Adrenal gland (tissue), 9 donors: ENCODE measurements at regions not wholly inside any gene's neighbourhood (a gene's known extent, or its start where the extent isn't known, plus 50 kb on each side); places are given as distances from the start of the nearest gene placed in this dataset.

Source experiments
- DNase-seq, 7 donors: peaks; one replicate each; pipeline ENCODE4 v3.0.0-alpha.2; 2019 to 2020
- H3K27ac ChIP-seq, 5 donors: fragments of 200-600 bp; sonication (generic) in 4 of 5; 1 replicate in 3 of 5; 2 replicates in 2 of 5; pipeline versions ENCODE4 v1.5.1 to v1.8.0; 2016 to 2020; ENCODE audit warnings: mild to moderate bottlenecking in 1 of 5
- H3K27me3 ChIP-seq: fragments of 200-600 bp; 2 replicates; pipeline ENCODE4 v1.8.0; 2021
- H3K36me3 ChIP-seq, 2 donors: fragments of 200-600 bp; replicated peaks in 1 of 2; 1 replicate in 1 of 2; 2 replicates in 1 of 2; pipeline versions ENCODE4 v1.5.1 to v1.8.0; 2018 to 2022
- H3K4me1 ChIP-seq, 2 donors: fragments of 200-600 bp; replicated peaks in 1 of 2; 1 replicate in 1 of 2; 2 replicates in 1 of 2; pipeline versions ENCODE4 v1.5.1 to v1.8.0; 2018 to 2021
- H3K4me3 ChIP-seq, 4 donors: fragments of 200-600 bp; sonication (generic) in 3 of 4; one replicate each; pipeline ENCODE4 v1.5.1; 2016 to 2018
- H3K9me3 ChIP-seq, 3 donors: fragments of 200-600 bp; sonication (generic) in 1 of 3; replicated peaks in 1 of 3; 1 replicate in 2 of 3; 2 replicates in 1 of 3; pipeline versions ENCODE4 v1.5.1 to v1.8.0; 2016 to 2021
- POLR2A ChIP-seq, 2 donors: fragments of 450-650 bp; IDR thresholded peaks; one replicate each; pipeline ENCODE4 v1.6.1; 2017; ENCODE audit warnings: antibody characterized with exemption in 2 of 2, mild to moderate bottlenecking in 2 of 2, moderate library complexity in 1 of 2
- WGBS, 4 donors: extraction: QIAGEN DNeasy Blood & Tissue Kit in 2 of 4; methylation state at CpG; one replicate each; pipeline versions ENCODE4 v1.1.5 to v1.1.7; 2013 to 2017; 5-methylcytosine and 5-hydroxymethylcytosine counted together
- intact Hi-C, 2 donors: fragments of 100-400 bp; cut with DNase I; formaldehyde crosslinking; loops; one replicate each; pipeline versions ENCODE4 v1.14.1 to v1.15.0; 2022 to 2023
- TF ChIP-seq, protein P1 (sequence below), 6 experiments: fragments of 450-650 bp in 4 of 6; fragments of 200-600 bp in 2 of 6; sonication (generic) in 1 of 6; IDR thresholded peaks; 1 replicate in 5 of 6; 2 replicates in 1 of 6; pipeline versions ENCODE4 v1.5.1 to v1.8.0; 2016 to 2021; ENCODE audit warnings: antibody characterized with exemption in 6 of 6, mild to moderate bottlenecking in 2 of 6, moderate library complexity in 1 of 6
- donor health status: healthy with polysubstance abuse.
- donor health status: Bipolar disorder and iron deficiency.
- donor health status: DM: yes; HTN: yes; CAD: no.
- donor health status: DM: no; HTN: no; CAD: no.
- donor health status: DM: no; HTN: no; CAD: no.

- H3K9me3 ChIP-seq: no peaks in the 10 kb centered on the region
- no peaks in the 10 kb centered on the region for H3K36me3 ChIP-seq
- no peak overlapping the region for H3K27ac ChIP-seq
- TF ChIP-seq, protein P1, sequence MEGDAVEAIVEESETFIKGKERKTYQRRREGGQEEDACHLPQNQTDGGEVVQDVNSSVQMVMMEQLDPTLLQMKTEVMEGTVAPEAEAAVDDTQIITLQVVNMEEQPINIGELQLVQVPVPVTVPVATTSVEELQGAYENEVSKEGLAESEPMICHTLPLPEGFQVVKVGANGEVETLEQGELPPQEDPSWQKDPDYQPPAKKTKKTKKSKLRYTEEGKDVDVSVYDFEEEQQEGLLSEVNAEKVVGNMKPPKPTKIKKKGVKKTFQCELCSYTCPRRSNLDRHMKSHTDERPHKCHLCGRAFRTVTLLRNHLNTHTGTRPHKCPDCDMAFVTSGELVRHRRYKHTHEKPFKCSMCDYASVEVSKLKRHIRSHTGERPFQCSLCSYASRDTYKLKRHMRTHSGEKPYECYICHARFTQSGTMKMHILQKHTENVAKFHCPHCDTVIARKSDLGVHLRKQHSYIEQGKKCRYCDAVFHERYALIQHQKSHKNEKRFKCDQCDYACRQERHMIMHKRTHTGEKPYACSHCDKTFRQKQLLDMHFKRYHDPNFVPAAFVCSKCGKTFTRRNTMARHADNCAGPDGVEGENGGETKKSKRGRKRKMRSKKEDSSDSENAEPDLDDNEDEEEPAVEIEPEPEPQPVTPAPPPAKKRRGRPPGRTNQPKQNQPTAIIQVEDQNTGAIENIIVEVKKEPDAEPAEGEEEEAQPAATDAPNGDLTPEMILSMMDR (IDR thresholded peaks at IDR 0.05): no peak
- no peak for TF ChIP-seq POLR2A (IDR thresholded peaks at IDR 0.05)
- WGBS, 4 donors: 64 to 71% (median 66%) methylated on average over 10 of the region's 10 CpGs
- DNase-seq: no peak
- no peak overlapping the region for H3K4me3 ChIP-seq
- intact Hi-C loops: no loop called here
- no peaks in the 10 kb centered on the region for H3K27me3 ChIP-seq
- no peaks in the 10 kb centered on the region for H3K4me1 ChIP-seq
Observed at GRCh38 chr10:4755286-4755989, 70.6 kb upstream of the AKR1E2 start.

- H3K9me3 ChIP-seq: no peaks in the 10 kb centered on the region
- 83 to 90% (median 89%) methylated on average over 5 to 8 of the region's 8 CpGs for WGBS, 4 donors
- intact Hi-C loops: no loop called here
Observed at GRCh38 chr10:4754143-4754542, 71.9 kb upstream of the AKR1E2 start.

GRCh38 chr10:4751211-4751610, 74.8 kb upstream of the AKR1E2 start:
- Histone ChIP-seq H3K36me3 (no peaks in the 10 kb centered on the region), H3K9me3 (no peaks in the 10 kb centered on the region), H3K4me1 (no peaks in the 10 kb centered on the region), H3K4me3 (no peak overlapping the region), H3K27ac (no peak overlapping the region), H3K27me3 (peaks cover 4% of the 10 kb centered on the region)
- 70 to 80% (median 72%) methylated on average over 2 of the region's 2 CpGs for WGBS, 4 donors
- intact Hi-C loops: no loop called here
- TF ChIP-seq POLR2A (IDR thresholded peaks at IDR 0.05): no peak
- TF ChIP-seq, protein P1 (IDR thresholded peaks at IDR 0.05): no peak
- no peak for DNase-seq

More at GRCh38 chr10:4754143-4754542, 71.9 kb upstream of the AKR1E2 start:
- no peak for DNase-seq
- Histone ChIP-seq H3K27me3 (no peaks in the 10 kb centered on the region), H3K27ac (no peak overlapping the region), H3K4me1 (no peaks in the 10 kb centered on the region), H3K4me3 (no peak overlapping the region), H3K36me3 (no peaks in the 10 kb centered on the region)
- TF ChIP-seq POLR2A (IDR thresholded peaks at IDR 0.05): no peak

DNA sequence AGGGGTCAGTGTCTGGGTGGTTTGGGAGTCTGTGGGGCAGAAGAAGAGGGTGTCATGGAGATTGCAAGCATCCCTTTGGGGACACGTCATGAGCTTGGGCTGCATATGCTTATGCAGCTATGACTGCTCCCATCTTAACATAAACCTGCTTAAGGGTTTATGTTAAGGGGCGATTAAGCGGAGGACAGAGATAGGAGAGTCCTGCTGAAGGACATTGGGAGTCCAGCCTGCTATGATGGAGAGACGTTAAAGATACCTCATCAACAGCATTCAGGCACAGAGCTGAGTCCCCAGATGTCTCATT, 76.8 kb upstream of the AKR1E2 start:
- WGBS, 4 donors: 67 to 76% (median 72%) methylated on average over 4 of the region's 4 CpGs
- Histone ChIP-seq H3K27ac (no peak overlapping the region), H3K4me3 (no peak overlapping the region), H3K4me1 (no peaks in the 10 kb centered on the region), H3K36me3 (no peaks in the 10 kb centered on the region), H3K9me3 (no peaks in the 10 kb centered on the region), H3K27me3 (peaks cover 4% of the 10 kb centered on the region)
- no peak for DNase-seq
- intact Hi-C loops: no loop called here
- TF ChIP-seq, protein P1 (IDR thresholded peaks at IDR 0.05): no peak
- TF ChIP-seq POLR2A (IDR thresholded peaks at IDR 0.05): no peak
